Neural crest cell (in vitro differentiated cells): ENCODE measurements at regions not wholly inside any gene's neighbourhood (a gene's known extent, or its start where the extent isn't known, plus 50 kb on each side); places are given as distances from the start of the nearest gene placed in this dataset.

Source experiments
- DNase-seq: peaks from one replicate; pipeline ENCODE4 v3.0.0; 2021; ENCODE audit warnings: low read depth, mixed read lengths, low spot score
- H3K27ac Mint-ChIP-seq: one replicate; pipeline ENCODE4 v1.8.0; 2021; ENCODE audit warnings: mild to moderate bottlenecking, mixed read lengths; ENCODE audit not compliant: unreplicated experiment
- H3K27me3 Mint-ChIP-seq: 2 replicates; pipeline ENCODE4 v1.8.0; 2021; ENCODE audit warnings: low read depth, mild to moderate bottlenecking, mixed read lengths
- H3K36me3 Mint-ChIP-seq: 2 replicates; pipeline ENCODE4 v1.8.0; 2021; ENCODE audit warnings: low read depth, mild to moderate bottlenecking, mixed read lengths
- H3K4me1 Mint-ChIP-seq: 2 replicates; pipeline ENCODE4 v1.8.0; 2021; ENCODE audit warnings: mixed read lengths
- H3K4me3 Mint-ChIP-seq: one replicate; pipeline ENCODE4 v1.8.0; 2021; ENCODE audit warnings: mild to moderate bottlenecking, mixed read lengths
- H3K9me3 Mint-ChIP-seq: 2 replicates; pipeline ENCODE4 v1.8.0; 2021; ENCODE audit warnings: mixed read lengths
- TF ChIP-seq, protein P1 (sequence below): fragments of 200-600 bp; sonication (generic); conservative IDR thresholded peaks from 2 replicates; pipeline ENCODE4 v1.5.0; 2021; ENCODE audit warnings: antibody characterized with exemption, mild to moderate bottlenecking

DNA sequence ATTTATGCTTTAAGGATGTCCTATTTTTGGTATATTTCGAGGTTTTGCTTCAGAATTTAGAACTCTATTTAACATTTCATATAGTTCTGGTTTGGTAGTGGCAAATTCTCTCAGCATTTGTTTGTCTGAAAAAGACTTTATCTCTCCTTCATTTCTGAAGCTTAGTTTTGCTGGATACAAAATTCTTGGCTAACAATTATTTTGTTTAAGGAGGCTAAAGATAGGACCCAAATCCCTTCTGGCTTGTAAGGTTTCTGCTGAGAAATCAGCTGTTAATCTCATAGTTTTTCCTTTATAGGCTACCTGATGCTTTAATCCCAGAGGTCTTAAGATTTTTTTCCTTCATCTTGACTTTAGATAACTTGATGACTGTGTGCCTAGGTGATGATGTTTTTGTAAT lies 162.7 kb upstream of the B3GAT2 start:
- H3K4me3 Mint-ChIP-seq = no peak overlapping the region

DNA sequence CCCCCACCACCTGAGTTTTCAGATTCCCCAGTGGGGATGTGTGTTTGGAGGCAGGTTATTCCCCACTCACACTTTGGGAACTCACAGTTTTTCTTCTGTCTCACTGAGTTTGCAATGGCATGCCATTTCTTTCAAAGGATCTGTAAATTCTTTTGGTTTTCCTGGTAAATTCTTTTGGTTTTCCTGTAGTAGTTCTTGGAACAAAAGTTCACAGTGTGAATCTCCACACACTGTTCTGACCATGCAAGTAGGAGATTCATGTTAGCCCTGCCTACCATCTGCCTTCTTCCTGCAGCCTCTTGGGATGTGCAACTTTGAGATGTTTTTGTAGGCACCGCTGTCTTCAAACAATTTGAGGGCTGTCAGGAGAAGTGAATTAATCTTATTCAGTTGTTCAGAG lies 165.6 kb upstream of the OGFRL1 start:
- no peak for DNase-seq
- Mint-ChIP-seq H3K4me1 (no peaks in the 10 kb centered on the region), H3K27ac (no peak overlapping the region), H3K27me3 (no peaks in the 10 kb centered on the region), H3K9me3 (peaks cover 10% of the 10 kb centered on the region), H3K4me3 (no peak overlapping the region), H3K36me3 (peaks cover 4% of the 10 kb centered on the region)
- TF ChIP-seq, protein P1, sequence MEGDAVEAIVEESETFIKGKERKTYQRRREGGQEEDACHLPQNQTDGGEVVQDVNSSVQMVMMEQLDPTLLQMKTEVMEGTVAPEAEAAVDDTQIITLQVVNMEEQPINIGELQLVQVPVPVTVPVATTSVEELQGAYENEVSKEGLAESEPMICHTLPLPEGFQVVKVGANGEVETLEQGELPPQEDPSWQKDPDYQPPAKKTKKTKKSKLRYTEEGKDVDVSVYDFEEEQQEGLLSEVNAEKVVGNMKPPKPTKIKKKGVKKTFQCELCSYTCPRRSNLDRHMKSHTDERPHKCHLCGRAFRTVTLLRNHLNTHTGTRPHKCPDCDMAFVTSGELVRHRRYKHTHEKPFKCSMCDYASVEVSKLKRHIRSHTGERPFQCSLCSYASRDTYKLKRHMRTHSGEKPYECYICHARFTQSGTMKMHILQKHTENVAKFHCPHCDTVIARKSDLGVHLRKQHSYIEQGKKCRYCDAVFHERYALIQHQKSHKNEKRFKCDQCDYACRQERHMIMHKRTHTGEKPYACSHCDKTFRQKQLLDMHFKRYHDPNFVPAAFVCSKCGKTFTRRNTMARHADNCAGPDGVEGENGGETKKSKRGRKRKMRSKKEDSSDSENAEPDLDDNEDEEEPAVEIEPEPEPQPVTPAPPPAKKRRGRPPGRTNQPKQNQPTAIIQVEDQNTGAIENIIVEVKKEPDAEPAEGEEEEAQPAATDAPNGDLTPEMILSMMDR = no peak

More for the DNA sequence above, 162.7 kb upstream of the B3GAT2 start:
- no peak for DNase-seq
- H3K27ac Mint-ChIP-seq = no peak overlapping the region
- peaks cover 4% of the 10 kb centered on the region for H3K36me3 Mint-ChIP-seq
- H3K9me3 Mint-ChIP-seq = peaks cover 10% of the 10 kb centered on the region
- peaks cover 2% of the 10 kb centered on the region for H3K4me1 Mint-ChIP-seq
- H3K27me3 Mint-ChIP-seq = no peaks in the 10 kb centered on the region
- TF ChIP-seq, protein P1 = no peak

DNA sequence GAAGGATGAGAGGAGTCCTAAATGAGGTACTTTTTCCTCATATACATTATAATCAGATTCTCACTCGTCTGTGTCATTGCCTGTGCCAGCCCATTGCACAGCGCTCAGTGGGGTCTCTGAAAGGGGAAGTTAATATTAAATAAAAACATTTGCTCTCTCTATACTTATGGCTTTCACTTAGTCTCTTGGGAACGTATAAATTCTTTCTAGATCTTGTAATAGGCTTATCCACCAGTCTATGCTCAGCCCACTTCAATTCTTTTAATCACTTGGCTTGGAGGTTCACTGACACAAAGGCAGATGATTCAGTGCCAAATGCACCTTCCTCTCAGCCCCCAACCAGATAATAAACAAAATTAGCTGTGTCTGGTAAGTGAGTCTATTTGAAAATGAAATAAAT lies 164.3 kb upstream of the OGFRL1 start:
- Mint-ChIP-seq H3K4me3 (no peak overlapping the region), H3K4me1 (no peaks in the 10 kb centered on the region), H3K36me3 (no peaks in the 10 kb centered on the region), H3K27me3 (no peaks in the 10 kb centered on the region), H3K9me3 (peaks cover 8% of the 10 kb centered on the region), H3K27ac (no peak overlapping the region)
- no peak for DNase-seq
- TF ChIP-seq, protein P1 = no peak

DNA sequence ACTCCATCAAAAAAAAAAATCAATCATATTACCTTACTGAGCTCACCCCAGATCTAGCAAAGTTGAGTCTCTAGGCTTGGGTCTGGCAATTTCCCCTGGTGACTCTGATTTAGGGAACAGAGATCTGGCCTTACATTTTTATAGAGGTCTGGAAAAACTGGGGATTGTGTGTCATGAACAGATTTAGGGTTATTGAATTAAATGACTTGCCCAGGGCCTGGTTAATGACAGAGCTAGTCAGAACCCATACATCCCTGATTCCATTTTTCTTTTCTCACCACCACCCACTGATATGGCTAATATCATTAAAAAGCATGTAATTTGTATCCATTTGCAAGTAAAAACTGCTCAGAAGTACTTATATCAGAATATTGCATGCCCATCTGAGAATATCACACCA lies 163.4 kb upstream of the OGFRL1 start:
- H3K27me3 Mint-ChIP-seq = no peaks in the 10 kb centered on the region
- peaks cover 4% of the 10 kb centered on the region for H3K9me3 Mint-ChIP-seq
- H3K4me1 Mint-ChIP-seq = no peaks in the 10 kb centered on the region
- H3K27ac Mint-ChIP-seq = no peak overlapping the region
- H3K4me3 Mint-ChIP-seq = no peak overlapping the region
- DNase-seq = no peak
- TF ChIP-seq, protein P1 = no peak
- no peaks in the 10 kb centered on the region for H3K36me3 Mint-ChIP-seq

DNA sequence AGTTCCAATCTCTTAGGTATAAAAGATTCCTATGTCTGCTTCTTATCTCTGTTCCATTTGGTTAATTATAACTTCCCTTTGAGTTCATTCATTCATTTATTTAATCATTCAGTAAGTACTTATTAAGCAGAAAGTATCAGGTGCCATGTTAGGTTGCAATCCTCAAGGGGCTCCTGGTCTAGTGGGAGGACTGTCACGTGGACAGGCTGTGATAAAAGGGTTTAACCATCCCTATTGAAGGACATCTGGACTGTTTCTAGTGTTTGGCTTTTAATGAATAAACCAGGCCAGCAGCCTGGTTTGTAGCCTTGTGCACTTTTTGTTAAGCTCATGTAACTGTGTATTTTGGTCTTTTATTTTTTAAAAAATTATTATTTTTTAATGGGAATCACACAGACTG lies 162.1 kb upstream of the OGFRL1 start:
- H3K4me1 Mint-ChIP-seq = no peaks in the 10 kb centered on the region
- TF ChIP-seq, protein P1 = no peak
- peaks cover 2% of the 10 kb centered on the region for H3K9me3 Mint-ChIP-seq
- H3K27me3 Mint-ChIP-seq = no peaks in the 10 kb centered on the region
- no peaks in the 10 kb centered on the region for H3K36me3 Mint-ChIP-seq
- no peak for DNase-seq
- H3K27ac Mint-ChIP-seq = no peak overlapping the region
- no peak overlapping the region for H3K4me3 Mint-ChIP-seq

DNA sequence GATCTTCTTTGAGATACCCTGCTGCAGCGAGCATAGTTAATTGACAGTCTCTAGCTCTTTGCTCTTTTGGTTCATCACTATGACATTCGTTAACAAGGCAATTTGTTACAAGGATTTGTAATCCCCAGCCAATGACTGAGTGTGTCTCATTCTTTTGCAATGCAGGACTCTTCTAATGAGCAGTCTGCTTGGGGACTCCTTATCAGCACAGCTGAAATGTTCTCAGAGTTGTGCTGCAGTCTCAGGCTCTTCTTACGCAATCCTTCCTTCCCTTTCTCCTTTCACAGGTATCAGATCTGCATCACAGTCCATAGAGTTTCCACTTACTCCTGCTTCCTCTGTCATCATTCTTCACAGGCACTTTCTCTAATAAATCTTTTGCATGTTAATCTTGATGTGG lies 161.2 kb upstream of the OGFRL1 start:
- no peaks in the 10 kb centered on the region for H3K36me3 Mint-ChIP-seq
- H3K27ac Mint-ChIP-seq = no peak overlapping the region
- TF ChIP-seq, protein P1 = no peak
- DNase-seq = no peak
- H3K27me3 Mint-ChIP-seq = no peaks in the 10 kb centered on the region
- H3K4me1 Mint-ChIP-seq = no peaks in the 10 kb centered on the region
- no peak overlapping the region for H3K4me3 Mint-ChIP-seq
- peaks cover 2% of the 10 kb centered on the region for H3K9me3 Mint-ChIP-seq
